ENCODE measurements at regions not wholly inside any gene's neighbourhood (a gene's known extent, or its start where the extent isn't known, plus 50 kb on each side); places are given as distances from the start of the nearest gene placed in this dataset.

DNA sequence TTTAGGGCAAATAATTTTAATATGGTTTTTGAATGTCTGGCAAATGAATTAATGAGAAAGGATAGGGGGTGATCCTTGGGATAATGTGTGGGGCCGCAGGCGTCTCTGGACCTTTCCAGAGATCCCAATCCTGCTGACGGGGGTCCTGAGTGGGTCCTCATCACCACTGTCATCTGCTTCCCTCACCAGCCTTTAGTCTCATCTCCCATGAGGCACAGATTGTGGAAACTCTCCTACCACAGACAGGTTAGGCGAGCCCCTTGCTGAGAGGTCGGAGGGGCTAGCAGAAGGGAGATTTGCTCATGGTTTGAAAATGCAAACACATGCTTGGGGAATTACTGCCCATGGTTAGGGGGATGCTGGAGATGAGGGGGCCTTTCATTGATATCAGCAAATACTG lies 484.6 kb downstream of the RPS24 start:
- TF ChIP-seq CTCF (IDR thresholded peaks at IDR 0.05): no peak
- no peak for DNase-seq
- 96% methylated on average over 5 of the region's 5 CpGs for WGBS, 2 donors
- Histone ChIP-seq H3K27me3 (no peaks in the 10 kb centered on the region), H3K36me3 (no peaks in the 10 kb centered on the region), H3K4me1 (peaks cover 0 to 17% (median 0%) of the 10 kb centered on the region in 9 donors), H3K4me3 (no peak overlapping the region), H3K27ac (no peak overlapping the region), H3K9me3 (no peaks in the 10 kb centered on the region)
- intact Hi-C loops (cut with DNase I): no loop called here
- no peak for ATAC-seq

DNA sequence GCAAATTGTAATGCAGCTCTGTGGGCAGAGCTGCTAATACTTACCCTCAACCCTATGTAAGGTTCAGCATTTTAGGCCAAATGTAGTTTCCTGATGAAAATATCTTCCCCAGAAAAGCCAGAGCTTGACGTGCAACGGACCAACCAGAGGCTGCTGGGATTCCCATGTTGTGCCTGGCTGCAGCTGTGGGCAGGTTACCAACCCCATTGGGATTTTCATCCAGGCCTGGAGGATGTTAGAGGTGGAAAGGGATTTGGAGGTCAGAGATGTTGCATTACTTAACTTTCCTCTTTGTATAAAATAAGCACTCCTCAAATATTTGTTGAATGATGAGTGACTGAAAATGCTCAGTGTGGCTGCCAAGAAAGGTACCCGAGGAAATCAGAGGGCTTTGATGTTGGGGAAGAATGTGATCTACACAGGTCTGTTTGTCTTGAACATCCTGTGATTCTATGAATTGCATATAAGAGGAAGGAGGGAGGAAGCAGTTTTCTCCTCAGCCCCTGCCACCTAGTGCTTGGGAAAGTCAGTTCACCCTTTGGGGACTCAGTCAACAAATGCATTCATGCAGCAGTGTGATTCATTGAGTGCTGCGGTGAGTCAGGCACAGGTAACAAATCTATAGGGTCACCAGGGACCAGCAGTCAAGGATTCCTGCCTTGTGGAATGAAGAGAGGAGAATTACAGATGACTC lies 487.2 kb downstream of the RPS24 start:
- peak in 2 of 9 donors; percentile 5 to 10 for TF ChIP-seq CTCF (IDR thresholded peaks at IDR 0.05)
- ATAC-seq: no peak
- Histone ChIP-seq H3K9me3 (no peaks in the 10 kb centered on the region), H3K27ac (no peak overlapping the region), H3K36me3 (no peaks in the 10 kb centered on the region), H3K4me1 (no peaks in the 10 kb centered on the region), H3K4me3 (no peak overlapping the region), H3K27me3 (no peaks in the 10 kb centered on the region)
- intact Hi-C loops (cut with DNase I): no loop called here
- 59 to 61% methylated on average over 4 of the region's 4 CpGs for WGBS, 2 donors
- DNase-seq: no peak

DNA sequence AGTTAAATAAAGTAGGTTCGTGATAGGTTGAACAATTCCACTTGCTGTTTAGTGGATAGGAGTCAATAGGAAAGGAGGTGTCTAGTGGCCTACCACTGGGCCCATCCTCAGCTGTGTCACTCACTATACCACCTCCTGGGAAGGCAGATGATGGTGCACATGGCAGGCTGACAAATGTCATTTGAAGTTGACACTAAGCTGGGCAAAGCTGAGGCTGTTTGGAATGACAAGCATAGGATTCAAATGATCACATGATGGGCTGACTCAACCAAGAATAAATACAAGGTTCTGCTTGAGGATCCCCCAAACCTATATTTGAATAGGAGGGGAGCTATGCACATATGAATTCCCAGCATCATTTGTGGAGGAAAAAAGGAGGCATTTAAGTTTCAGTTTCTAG lies 489.8 kb downstream of the RPS24 start:
- ATAC-seq (peak in 1 of 8 donors; percentile 56), DNase-seq (no peak)
- 97 to 98% methylated on average over 1 of the region's 1 CpG for WGBS, 2 donors
- intact Hi-C loops (cut with DNase I): no loop called here
- no peaks in the 10 kb centered on the region for H3K4me1 ChIP-seq
- no peak for TF ChIP-seq CTCF (IDR thresholded peaks at IDR 0.05)
- no peak overlapping the region for H3K4me3 ChIP-seq
- no peaks in the 10 kb centered on the region for H3K36me3 ChIP-seq
- H3K9me3 ChIP-seq: no peaks in the 10 kb centered on the region
- no peaks in the 10 kb centered on the region for H3K27me3 ChIP-seq
- H3K27ac ChIP-seq: no peak overlapping the region

DNA sequence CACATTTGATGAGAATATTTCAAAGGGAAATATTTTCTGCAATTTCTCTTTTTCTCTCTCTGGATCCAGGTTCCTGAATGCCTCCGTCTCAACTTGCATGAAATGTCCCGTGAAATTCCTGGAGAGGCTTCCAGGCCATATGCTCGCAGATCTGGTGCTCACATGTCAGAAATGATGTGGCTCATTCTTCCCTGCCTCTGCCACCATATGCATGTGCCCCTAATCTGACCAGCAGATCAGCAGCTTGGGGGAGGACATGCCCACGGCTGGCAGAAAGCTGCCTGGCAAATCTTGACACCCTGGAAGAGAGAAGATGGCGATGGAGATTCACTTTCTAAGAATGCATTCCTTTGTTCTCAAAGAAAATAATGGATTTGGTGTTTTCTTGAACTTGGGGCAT lies 490.7 kb downstream of the RPS24 start:
- no peak for ATAC-seq
- TF ChIP-seq CTCF (IDR thresholded peaks at IDR 0.05): no peak
- H3K4me1 ChIP-seq: no peaks in the 10 kb centered on the region
- no peaks in the 10 kb centered on the region for H3K36me3 ChIP-seq
- 90 to 91% methylated on average over 5 of the region's 5 CpGs for WGBS, 2 donors
- H3K27me3 ChIP-seq: no peaks in the 10 kb centered on the region
- no peaks in the 10 kb centered on the region for H3K9me3 ChIP-seq
- H3K4me3 ChIP-seq: no peak overlapping the region
- H3K27ac ChIP-seq: no peak overlapping the region
- DNase-seq: no peak
- intact Hi-C loops (cut with DNase I): no loop called here
